GM12874 (cell line): ENCODE measurements at regions not wholly inside any gene's neighbourhood (a gene's known extent, or its start where the extent isn't known, plus 50 kb on each side); places are given as distances from the start of the nearest gene placed in this dataset.

ENCODE experiments used
- TF ChIP-seq, protein P1 (sequence below): IDR thresholded peaks from 2 replicates; pipeline ENCODE4 v1.5.1; 2011; ENCODE audit warnings: low read depth, mild to moderate bottlenecking, control low read depth, low read length, moderate library complexity; ENCODE audit not compliant: insufficient read depth

- TF ChIP-seq, protein P1, sequence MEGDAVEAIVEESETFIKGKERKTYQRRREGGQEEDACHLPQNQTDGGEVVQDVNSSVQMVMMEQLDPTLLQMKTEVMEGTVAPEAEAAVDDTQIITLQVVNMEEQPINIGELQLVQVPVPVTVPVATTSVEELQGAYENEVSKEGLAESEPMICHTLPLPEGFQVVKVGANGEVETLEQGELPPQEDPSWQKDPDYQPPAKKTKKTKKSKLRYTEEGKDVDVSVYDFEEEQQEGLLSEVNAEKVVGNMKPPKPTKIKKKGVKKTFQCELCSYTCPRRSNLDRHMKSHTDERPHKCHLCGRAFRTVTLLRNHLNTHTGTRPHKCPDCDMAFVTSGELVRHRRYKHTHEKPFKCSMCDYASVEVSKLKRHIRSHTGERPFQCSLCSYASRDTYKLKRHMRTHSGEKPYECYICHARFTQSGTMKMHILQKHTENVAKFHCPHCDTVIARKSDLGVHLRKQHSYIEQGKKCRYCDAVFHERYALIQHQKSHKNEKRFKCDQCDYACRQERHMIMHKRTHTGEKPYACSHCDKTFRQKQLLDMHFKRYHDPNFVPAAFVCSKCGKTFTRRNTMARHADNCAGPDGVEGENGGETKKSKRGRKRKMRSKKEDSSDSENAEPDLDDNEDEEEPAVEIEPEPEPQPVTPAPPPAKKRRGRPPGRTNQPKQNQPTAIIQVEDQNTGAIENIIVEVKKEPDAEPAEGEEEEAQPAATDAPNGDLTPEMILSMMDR = no peak
Observed at GRCh38 chr1:80878343-80878742, 922.4 kb upstream of the ADGRL2 start.

GRCh38 chr1:80876035-80876434, 924.7 kb upstream of the ADGRL2 start:
- TF ChIP-seq, protein P1 = no peak

- TF ChIP-seq, protein P1 = no peak
Observed at GRCh38 chr1:80869299-80869698, 931.4 kb upstream of the ADGRL2 start.

GRCh38 chr1:80847904-80848303, 952.8 kb upstream of the ADGRL2 start:
- TF ChIP-seq, protein P1 = no peak

- TF ChIP-seq, protein P1 = no peak
Observed at GRCh38 chr1:80846966-80847365, 953.8 kb upstream of the ADGRL2 start.

DNA sequence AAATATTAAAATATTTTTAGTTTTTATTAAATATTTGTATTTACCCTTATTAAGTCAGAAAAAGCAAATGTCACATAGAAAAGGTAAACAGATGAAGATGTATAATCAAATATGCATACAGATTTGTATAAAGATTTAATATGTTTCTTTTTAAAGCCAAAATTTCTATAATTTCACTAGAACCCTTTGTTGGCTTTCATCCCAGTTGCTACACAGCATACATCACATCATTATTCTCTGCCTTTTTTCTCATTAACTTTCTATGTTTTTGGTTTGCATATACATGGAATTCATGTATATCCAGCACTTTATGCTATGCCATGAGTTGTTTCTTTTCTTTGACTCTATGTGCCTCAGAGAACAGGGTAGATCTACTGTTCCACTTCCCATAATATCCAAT, 957.9 kb upstream of the ADGRL2 start:
- TF ChIP-seq, protein P1 = no peak

- TF ChIP-seq, protein P1 = no peak
Observed at GRCh38 chr1:80841261-80841660, 959.5 kb upstream of the ADGRL2 start.

GRCh38 chr1:80837066-80837465, 963.7 kb upstream of the ADGRL2 start:
- TF ChIP-seq, protein P1 = no peak
